ENCODE measurements at regions not wholly inside any gene's neighbourhood (a gene's known extent, or its start where the extent isn't known, plus 50 kb on each side); places are given as distances from the start of the nearest gene placed in this dataset.

- FAIRE-seq: no peak
- no peak for TF ChIP-seq CTCF (IDR thresholded peaks at IDR 0.05; ENCODE audit: insufficient read depth, missing control alignments)
- no peak for DNase-seq (ENCODE audit: insufficient read length, low spot score)
Measured at GRCh38 chr2:217165547-217165946, 305.7 kb upstream of the TNP1 start.

- FAIRE-seq (no peak), DNase-seq (ENCODE audit: insufficient read length, low spot score) (no peak)
- no peak for TF ChIP-seq CTCF (IDR thresholded peaks at IDR 0.05; ENCODE audit: insufficient read depth, missing control alignments)
Measured at GRCh38 chr2:217163987-217164386, 304.1 kb upstream of the TNP1 start.

GRCh38 chr2:217162533-217162932 is 302.7 kb upstream of the TNP1 start:
- no peak for DNase-seq (ENCODE audit: insufficient read length, low spot score)
- TF ChIP-seq CTCF (IDR thresholded peaks at IDR 0.05; ENCODE audit: insufficient read depth, missing control alignments): no peak
- FAIRE-seq: no peak

- FAIRE-seq (no peak), DNase-seq (ENCODE audit: insufficient read length, low spot score) (no peak)
- no peak for TF ChIP-seq CTCF (IDR thresholded peaks at IDR 0.05; ENCODE audit: insufficient read depth, missing control alignments)
Measured at GRCh38 chr2:217160978-217161973, 301.4 kb upstream of the TNP1 start.

- FAIRE-seq (no peak), DNase-seq (ENCODE audit: insufficient read length, low spot score) (no peak)
- no peak for TF ChIP-seq CTCF (IDR thresholded peaks at IDR 0.05; ENCODE audit: insufficient read depth, missing control alignments)
Measured at GRCh38 chr2:217160103-217160743, 300.4 kb upstream of the TNP1 start.

GRCh38 chr2:217158928-217159327 is 299.1 kb upstream of the TNP1 start:
- no peak for DNase-seq (ENCODE audit: insufficient read length, low spot score)
- FAIRE-seq: no peak
- TF ChIP-seq CTCF (IDR thresholded peaks at IDR 0.05; ENCODE audit: insufficient read depth, missing control alignments): no peak

- no peak for DNase-seq (ENCODE audit: insufficient read length, low spot score)
- no peak for TF ChIP-seq CTCF (IDR thresholded peaks at IDR 0.05; ENCODE audit: insufficient read depth, missing control alignments)
- FAIRE-seq: no peak
Measured at GRCh38 chr2:217157581-217157980, 297.7 kb upstream of the TNP1 start.
